K562 (cell line): ENCODE measurements at regions not wholly inside any gene's neighbourhood (a gene's known extent, or its start where the extent isn't known, plus 50 kb on each side); places are given as distances from the start of the nearest gene placed in this dataset.
"Not testable (repeated sequence)": the region's sequence is repeated elsewhere in the genome, so short reads cannot be mapped to it uniquely, and the experiment has no call there.

Experiments
- ATAC-seq: fragments of 200-7000 bp; cut with Tn5 transposase; 3 replicates; pipeline ENCODE4 v1.9.1; 2020; ENCODE audit warnings: moderate library complexity
- BruUV-seq: library from RNA; stranded (reverse); fragments of 400-500 nt; replicated peaks from 2 replicates; lab custom pipeline; 2021; lab: Mats Ljungman, UMichigan
- CTCF ChIA-PET: fragments of 300-600 bp; formaldehyde crosslinking; extraction: SDS; loops from one replicate; lab custom pipeline; 2021; ENCODE audit warnings: low intra/inter-chr PET ratio; lab: Yijun Ruan, JAX
- POLR2A ChIA-PET: fragments of 300-600, 350-650 bp; sonication (Branson Sonifier 250); formaldehyde crosslinking; extraction: SDS; loops from one replicate; lab custom pipeline; 2021; ENCODE audit warnings: antibody characterized with exemption, inconsistent platforms; lab: Yijun Ruan, JAX
- DNase-seq, 4 experiments: peaks; one replicate each; pipeline versions ENCODE4 v3.0.0 to v3.0.0-alpha.2; 2011 to 2018; ENCODE audit warnings: low spot score in 3 of 4, mixed read lengths in 3 of 4; ENCODE audit errors: extremely low read depth in 1 of 4
- FAIRE-seq: peaks from 2 replicates; lab custom pipeline; 2011; peaks lifted over from hg19 to GRCh38; lab: Jason Lieb, UNC
- H2AFZ ChIP-seq: 2 replicates; pipeline ENCODE4 v1.6.0; 2011; ENCODE audit warnings: low read depth, low read length, control low read depth, inconsistent platforms
- H3K27ac ChIP-seq: fragments of 200-600 bp; 3 replicates; pipeline ENCODE4 v1.8.0; 2011; ENCODE audit warnings: low read depth, mild to moderate bottlenecking, control low read depth, inconsistent platforms, low read length, moderate library complexity, mixed read lengths; ENCODE audit errors: extremely low read depth
- H3K27me3 ChIP-seq, 2 experiments: fragments of 300-600 bp in 1 of 2; 2 replicates in 1 of 2; 3 replicates in 1 of 2; pipeline versions ENCODE4 v1.6.0 to v1.8.0; 2011; ENCODE audit warnings: inconsistent platforms in 2 of 2, low read length in 2 of 2, mild to moderate bottlenecking in 1 of 2, mixed read lengths in 1 of 2, moderate library complexity in 1 of 2; ENCODE audit not compliant: control insufficient read depth in 2 of 2, insufficient read depth in 2 of 2
- H3K36me3 ChIP-seq: fragments of 300-600 bp; 3 replicates; pipeline ENCODE4 v1.8.0; 2011; ENCODE audit warnings: mild to moderate bottlenecking, low read length, inconsistent platforms; ENCODE audit not compliant: control insufficient read depth, insufficient read depth
- H3K4me1 ChIP-seq, 2 experiments: fragments of 200-600 bp in 1 of 2; replicated peaks in 1 of 2; 2 replicates in 1 of 2; 3 replicates in 1 of 2; pipeline versions ENCODE4 v1.5.1 to v1.8.0; 2011; ENCODE audit warnings: inconsistent platforms in 2 of 2, low read length in 2 of 2, mild to moderate bottlenecking in 1 of 2, mixed read lengths in 1 of 2, moderate library complexity in 1 of 2; ENCODE audit not compliant: control insufficient read depth in 2 of 2, insufficient read depth in 2 of 2
- H3K4me2 ChIP-seq: 2 replicates; pipeline ENCODE4 v1.6.1; 2011; ENCODE audit warnings: low read length, control low read depth, inconsistent platforms, mixed read lengths; ENCODE audit not compliant: insufficient read depth
- H3K4me3 ChIP-seq: fragments of 200-600 bp; sonication (generic), shearing (Covaris generic); 2 replicates; pipeline ENCODE4 v1.5.1; 2016; ENCODE audit warnings: control low read depth, inconsistent platforms
- H3K79me2 ChIP-seq: fragments of 200-600 bp; 3 replicates; pipeline ENCODE4 v1.8.0; 2011; ENCODE audit warnings: low read length, inconsistent platforms; ENCODE audit not compliant: control insufficient read depth, insufficient read depth
- H3K9ac ChIP-seq, 2 experiments: 2 replicates each; pipeline versions ENCODE4 v1.6.0 to v1.6.1; 2011; ENCODE audit warnings: low read depth in 2 of 2, low read length in 2 of 2, control low read depth in 1 of 2, inconsistent platforms in 1 of 2, mild to moderate bottlenecking in 1 of 2, mixed read lengths in 1 of 2; ENCODE audit not compliant: insufficient read depth in 1 of 2
- H3K9me1 ChIP-seq: one replicate; pipeline ENCODE4 v1.6.0; 2011; ENCODE audit warnings: inconsistent platforms, mild to moderate bottlenecking, low read length, moderate library complexity; ENCODE audit not compliant: control insufficient read depth, insufficient read depth
- H3K9me3 ChIP-seq: replicated peaks from 2 replicates; pipeline ENCODE4 v1.5.1; 2011; ENCODE audit warnings: low read depth, low read length, inconsistent platforms; ENCODE audit not compliant: control insufficient read depth, insufficient read depth
- H4K20me1 ChIP-seq: replicated peaks from 2 replicates; pipeline ENCODE4 v1.6.1; 2011; ENCODE audit warnings: low read length, inconsistent platforms, mixed read lengths; ENCODE audit not compliant: control insufficient read depth, insufficient read depth
- WGBS: fragments of 100-300 bp; shearing (Covaris generic); methylation state at CpG from one replicate; pipeline ENCODE4 v1.1.6; 2016; ENCODE audit warnings: low coverage, mixed read lengths; ENCODE audit not compliant: insufficient coverage; ENCODE audit errors: missing lambda C conversion rate; 5-methylcytosine and 5-hydroxymethylcytosine counted together
- in situ Hi-C: fragments of 300-500 bp; cut with MboI; formaldehyde crosslinking; loops from 4 replicates; pipeline ENCODE4 v1.15.0; 2018; ENCODE audit warnings: inconsistent platforms, mixed read lengths
- intact Hi-C: fragments of 100-400 bp; cut with micrococcal nuclease; formaldehyde crosslinking; loops from 2 replicates; pipeline ENCODE4 v1.14.2; 2022

- DNase-seq, H3K9ac ChIP-seq, H4K20me1 ChIP-seq, H2AFZ ChIP-seq, ATAC-seq, H3K27me3 ChIP-seq, intact Hi-C loops, H3K4me3 ChIP-seq, H3K4me2 ChIP-seq, H3K36me3 ChIP-seq, H3K79me2 ChIP-seq, BruUV-seq, in situ Hi-C loops, H3K4me1 ChIP-seq, FAIRE-seq, CTCF ChIA-PET, H3K9me3 ChIP-seq, H3K9me1 ChIP-seq, POLR2A ChIA-PET, H3K27ac ChIP-seq: not testable (repeated sequence)
- WGBS, result 80% methylated on average over 1 of the region's 1 CpG
Observed at GRCh38 chr2:87691899-87692592, 55.8 kb upstream of the PLGLB2 start.

- DNase-seq, result peak in 1 of 4 experiments; percentile 10
- ATAC-seq, result peak; percentile 45; the same call in 2 of the 3 replicates
- H4K20me1 ChIP-seq, H3K9ac ChIP-seq, H3K9me1 ChIP-seq, POLR2A ChIA-PET, H3K4me1 ChIP-seq, in situ Hi-C loops, H3K79me2 ChIP-seq, H3K36me3 ChIP-seq, H3K9me3 ChIP-seq, FAIRE-seq, intact Hi-C loops, CTCF ChIA-PET, H3K4me3 ChIP-seq, H3K27ac ChIP-seq, H3K27me3 ChIP-seq, BruUV-seq, H2AFZ ChIP-seq, H3K4me2 ChIP-seq: not testable (repeated sequence)
- WGBS, result 19% methylated on average over 2 of the region's 2 CpGs
Observed at GRCh38 chr2:87692914-87693313, 55.0 kb upstream of the PLGLB2 start.

- DNase-seq, CTCF ChIA-PET, H3K9ac ChIP-seq, H3K9me3 ChIP-seq, H3K9me1 ChIP-seq, H3K79me2 ChIP-seq, H3K36me3 ChIP-seq, in situ Hi-C loops, BruUV-seq, H3K4me1 ChIP-seq, POLR2A ChIA-PET, H3K4me3 ChIP-seq, H3K4me2 ChIP-seq, H3K27ac ChIP-seq, H4K20me1 ChIP-seq, H3K27me3 ChIP-seq, H2AFZ ChIP-seq, intact Hi-C loops, ATAC-seq: not testable (repeated sequence)
- WGBS, result no CpG with 5 or more reads among the region's 1 CpG
- peak; percentile 19 for FAIRE-seq
Observed at GRCh38 chr2:87693882-87694281, 54.0 kb upstream of the PLGLB2 start.
